SHP77 treated with DMSO at 0.1 percent for 48 hours (cell line): ENCODE measurements at regions not wholly inside any gene's neighbourhood (a gene's known extent, or its start where the extent isn't known, plus 50 kb on each side); places are given as distances from the start of the nearest gene placed in this dataset.
"Not testable (repeated sequence)": the region's sequence is repeated elsewhere in the genome, so short reads cannot be mapped to it uniquely, and the experiment has no call there.

Experiments used
- DNase-seq: peaks from one replicate; lab custom pipeline; 2025; lab: John Stamatoyannopoulos, UW

DNA sequence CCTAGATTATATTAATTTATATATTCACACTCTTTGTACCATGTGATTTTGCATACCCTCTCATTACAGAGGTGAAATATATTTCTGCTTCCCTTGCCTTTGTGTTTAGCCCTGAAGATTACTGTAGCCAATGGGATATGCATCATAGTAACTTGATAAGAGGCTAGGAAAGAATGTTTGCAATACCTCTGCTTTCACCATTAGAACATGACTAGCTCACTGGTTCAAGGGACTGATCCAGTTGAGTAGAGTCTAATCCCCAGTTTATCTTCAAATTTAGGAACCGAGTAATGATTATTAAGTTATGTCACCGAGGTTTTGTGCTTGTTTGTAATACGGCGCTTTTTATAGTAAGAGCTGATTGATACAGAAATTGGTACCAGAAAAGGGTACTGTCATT is 552.6 kb upstream of the GJE1 start:
- no peak for DNase-seq

DNA sequence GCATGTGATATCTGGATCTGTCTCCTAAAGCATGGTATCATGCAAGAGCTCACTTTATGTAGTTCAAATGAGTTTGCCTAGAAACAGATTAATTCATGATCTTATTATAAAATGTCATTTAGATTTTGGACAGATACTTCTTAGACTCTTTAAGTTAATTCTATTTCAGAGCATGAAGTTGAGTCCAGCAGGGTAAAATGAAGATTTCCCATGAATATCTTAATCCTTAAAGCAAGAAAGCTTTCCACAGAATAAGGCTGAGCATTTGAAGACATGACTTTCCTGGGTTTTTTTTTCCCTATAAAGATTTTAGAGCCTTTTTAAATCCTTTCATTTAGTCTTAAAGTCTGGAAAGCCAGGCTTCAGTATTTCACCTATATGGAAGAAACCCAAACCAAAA is 556.0 kb upstream of the GJE1 start:
- DNase-seq = no peak

DNA sequence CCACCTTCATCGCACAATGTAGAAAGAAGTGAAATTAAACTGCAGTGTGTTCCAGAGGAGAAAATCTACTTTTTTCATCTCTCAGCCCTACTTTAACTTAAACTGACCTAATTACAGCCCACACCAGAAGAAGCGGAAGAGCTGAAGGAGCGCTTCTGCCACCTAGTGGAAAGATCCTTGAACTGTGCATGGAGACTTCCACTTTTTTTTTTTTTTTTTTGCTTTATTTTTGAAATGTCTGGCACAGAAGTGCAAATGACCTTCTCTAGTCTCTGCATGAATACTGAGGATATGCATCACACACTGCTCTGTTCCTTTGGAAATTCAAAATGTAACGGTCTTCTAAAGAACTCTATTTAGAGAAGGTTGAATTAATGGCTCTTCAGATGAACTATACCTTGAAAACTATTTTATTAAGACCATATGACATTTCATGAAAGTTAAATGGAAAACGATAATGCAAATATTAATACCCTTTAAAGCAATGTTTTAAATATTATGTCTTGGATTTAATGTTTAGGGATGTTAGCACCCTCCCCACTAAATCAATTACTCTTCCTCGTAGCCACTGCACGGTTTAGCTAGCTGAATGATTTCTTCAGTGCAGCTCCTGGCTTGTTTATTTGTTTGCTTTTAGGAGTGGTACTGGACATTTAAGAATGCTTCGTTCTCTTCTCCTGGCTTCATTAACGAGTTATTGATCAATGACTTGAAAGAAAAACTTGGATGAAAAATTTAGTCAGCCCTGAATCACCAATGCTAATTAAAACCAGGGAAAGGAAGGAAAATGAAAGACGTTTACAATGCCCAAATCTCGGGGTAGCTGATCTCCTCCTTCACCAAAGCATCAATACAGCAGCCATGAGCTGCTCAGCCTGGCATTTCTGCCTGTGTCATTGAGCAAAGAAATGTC is 569.6 kb upstream of the GJE1 start:
- peak; percentile 72 for DNase-seq

DNA sequence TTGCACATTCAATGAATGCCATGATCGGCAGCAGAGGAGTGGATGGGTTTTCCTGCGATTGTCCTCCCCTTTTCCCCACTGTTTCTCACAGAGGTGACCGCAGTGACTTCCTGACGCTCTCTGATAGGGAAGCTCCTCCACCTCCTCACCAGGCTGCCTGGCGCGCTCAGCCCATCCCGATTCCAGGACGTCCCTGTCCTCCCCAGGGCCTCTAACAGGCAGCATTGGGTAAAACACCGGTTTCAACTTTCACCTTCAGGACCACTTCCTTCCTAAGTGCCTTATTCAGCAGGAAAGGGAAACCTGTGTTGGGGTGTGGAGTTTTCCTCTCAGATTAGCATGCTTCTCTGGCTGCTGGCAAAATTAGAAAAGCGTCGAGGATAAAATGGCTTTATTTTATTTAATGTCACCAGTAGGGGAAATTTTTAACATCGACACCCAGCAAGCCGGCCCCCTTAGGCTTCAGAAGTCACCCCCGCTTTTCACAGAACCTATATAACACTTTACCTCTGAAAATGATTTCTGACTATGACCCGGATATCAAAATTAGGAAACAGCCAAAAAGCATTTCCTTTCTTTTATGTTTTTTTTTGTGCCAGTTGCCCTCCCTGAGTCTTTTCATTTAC is 570.4 kb upstream of the GJE1 start:
- DNase-seq = peak; percentile 76

DNA sequence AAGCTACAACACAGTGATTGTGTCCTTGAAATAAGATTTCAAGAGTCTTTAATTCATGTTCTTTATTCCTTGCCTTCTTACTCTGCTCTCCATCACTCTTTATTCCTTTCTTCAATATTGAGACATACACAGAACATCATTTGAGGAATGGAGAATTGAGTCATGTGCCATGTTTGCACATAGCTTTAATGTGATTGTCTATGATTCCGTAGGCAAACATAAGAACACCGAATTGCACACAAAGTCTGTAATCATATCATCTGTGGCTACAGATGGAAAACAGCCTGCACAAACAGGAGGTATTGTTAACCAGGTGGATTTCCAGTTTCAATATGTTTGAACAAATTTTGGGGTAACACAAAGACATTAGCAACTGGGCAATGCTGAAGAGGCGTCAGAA is 571.6 kb upstream of the GJE1 start:
- DNase-seq = peak; percentile 85

DNA sequence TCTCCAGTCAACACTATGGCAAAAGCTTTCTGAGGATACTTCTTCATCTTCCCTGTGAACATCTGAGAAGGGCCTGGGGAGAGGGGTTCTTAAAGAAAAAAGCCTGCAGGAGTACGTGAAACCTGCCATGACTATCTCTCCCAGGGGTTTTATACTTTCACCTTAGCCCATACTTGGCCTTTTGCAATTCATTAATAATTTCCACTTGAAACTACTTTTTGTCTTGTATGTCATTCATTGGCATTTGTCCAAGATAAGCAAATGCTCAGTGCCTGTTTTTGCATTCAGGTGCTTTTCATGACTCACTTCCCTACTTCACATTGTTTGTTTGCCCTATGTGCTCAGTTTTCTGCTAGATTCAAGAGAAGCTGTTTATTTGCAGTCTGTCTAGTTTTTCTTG is 580.3 kb upstream of the GJE1 start:
- DNase-seq = peak; percentile 95

DNA sequence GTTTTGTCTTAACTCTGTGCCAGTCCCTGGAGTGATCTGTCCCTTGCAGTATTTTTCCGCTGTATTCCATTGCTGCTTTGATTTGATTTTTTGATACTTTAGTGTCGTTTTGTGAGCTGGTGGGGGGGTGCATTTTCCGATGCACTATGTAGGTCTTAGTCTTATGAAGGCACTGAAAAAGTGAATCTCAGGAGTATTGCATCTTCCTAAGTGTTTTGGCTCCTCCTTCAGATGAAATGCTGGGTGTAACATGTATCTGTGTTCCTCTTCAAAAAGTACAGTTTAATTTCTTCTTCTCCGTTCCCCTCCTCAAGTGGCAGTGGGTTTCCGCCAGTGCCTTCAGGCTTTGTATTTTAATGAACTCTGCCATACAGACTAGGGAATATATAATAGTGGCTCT is 580.7 kb upstream of the GJE1 start:
- DNase-seq = peak; percentile 52

DNA sequence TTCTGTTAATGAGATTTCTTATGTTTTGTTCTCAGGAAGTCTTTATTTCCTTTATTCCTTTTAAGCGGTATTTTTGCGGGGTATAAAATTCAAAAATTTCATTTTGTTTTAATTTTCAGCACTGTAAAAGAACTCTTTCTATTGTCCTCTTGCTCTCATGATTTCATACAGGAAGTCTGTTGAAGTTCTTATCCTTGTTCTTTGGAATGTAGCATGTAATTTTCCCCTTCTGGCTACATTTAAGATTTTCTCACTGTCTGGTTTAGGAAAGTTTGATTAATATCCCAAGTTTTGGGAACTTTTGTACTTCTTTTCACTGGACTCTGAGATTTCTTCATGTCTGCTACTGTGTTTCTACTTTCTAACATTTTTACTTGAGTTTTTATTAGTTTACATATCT is 581.4 kb upstream of the GJE1 start:
- DNase-seq = no peak

DNA sequence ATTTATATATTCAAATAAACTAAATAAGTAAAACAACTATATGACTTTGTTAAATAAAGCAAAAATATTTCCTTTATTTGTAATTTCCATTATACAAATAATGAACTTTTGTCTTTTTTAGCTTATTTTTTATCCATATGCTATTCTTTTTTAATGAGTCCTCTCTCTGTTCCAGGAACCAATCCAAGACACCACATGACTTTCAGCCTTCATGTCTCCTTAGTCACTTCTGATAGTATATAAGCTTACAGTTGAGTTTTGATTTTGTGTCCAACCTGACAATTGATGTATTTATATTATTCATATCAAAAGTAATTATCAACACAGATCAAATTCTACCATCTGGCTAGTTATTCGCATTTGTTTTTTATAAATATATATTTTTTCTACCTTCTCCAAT is 582.3 kb upstream of the GJE1 start:
- DNase-seq = no peak

DNA sequence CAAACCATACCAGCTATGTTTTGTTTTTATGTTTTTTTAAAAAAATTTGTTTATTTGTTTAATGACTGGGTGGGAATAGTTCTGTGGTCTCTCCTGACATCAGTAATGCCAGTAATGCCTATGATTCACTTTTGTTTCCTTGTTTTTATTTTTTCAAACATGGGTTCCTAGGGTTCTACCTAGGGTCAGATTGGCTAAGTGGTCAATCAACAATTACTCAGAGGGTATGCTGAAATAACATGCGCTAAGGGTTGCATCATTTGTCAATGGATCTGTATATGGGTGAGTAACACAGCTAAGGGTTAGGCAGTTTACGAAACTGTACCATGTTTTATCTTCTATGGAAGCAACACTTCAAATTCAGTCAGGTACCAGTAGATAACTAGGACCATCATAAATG is 583.8 kb upstream of the GJE1 start:
- DNase-seq = no peak

DNA sequence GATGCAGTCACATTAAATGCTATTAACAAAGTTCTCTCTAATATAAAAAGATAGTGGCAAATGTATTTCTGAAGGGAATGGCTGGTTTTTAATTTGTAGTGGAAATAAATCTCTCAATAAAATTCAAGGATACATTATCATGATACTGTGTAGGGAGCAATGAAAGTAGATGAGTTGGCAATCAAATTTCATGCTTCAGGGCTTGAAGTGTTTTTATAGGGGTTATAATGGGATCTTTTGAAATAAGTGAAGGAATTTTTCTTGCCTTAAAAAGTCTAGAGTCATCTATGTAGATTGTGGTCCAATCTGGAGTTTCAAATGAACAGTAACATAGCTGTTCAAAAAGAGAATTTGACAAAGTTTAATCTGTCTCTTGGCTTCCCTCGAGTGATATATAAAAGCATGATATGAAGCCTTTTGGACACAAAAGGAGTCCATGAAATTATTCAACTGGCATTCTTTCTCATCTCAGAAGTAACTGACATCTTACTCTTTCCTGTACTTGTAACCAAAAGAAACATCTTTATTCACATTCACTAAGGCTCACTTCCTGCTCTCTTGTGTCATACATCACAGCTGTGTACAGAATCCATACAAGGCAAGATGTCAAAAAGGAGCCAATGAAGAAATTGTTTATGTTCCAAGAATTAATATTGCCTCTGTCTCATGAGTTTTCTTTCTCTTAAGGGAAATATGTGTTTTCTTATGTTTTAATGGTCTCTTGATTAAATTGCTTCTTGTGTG is 591.0 kb upstream of the GJE1 start:
- no peak for DNase-seq

DNA sequence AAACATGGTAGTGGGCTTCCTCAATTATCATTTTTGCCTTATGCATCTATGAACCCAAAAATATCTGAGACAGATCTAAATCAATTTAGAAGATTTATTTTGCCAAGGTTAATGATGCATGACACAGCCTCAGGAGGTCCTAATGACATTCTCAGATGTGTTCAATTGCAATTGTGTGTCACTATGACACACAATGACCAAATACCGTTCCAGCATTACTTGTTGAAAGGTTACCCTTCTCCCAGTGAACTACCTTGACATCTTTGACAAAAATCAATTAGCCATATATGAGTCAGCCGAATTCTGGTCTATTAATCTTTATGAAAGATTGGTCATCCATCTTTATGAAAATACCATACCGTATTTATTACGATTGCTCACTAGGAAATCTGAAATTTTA is 592.5 kb upstream of the GJE1 start:
- DNase-seq = no peak

DNA sequence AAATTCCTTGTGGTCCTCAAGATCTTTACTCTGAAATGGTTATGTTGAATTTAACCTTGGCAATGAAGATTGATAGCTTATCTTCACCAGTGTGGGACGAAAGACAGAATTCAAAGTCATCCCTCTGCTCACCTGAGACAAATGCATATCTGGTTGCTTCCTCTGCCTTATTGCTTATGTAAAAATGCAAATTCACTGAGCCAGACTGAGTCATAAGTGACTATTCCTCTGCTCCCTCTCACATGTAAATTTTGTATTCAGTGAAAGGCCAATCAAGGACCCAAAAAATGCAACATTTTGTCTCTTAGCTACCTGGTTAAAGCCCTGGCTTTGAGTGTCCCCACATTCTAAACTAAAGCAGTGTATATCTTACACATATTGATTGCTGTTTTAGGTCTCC is 593.1 kb upstream of the GJE1 start:
- DNase-seq = no peak

DNA sequence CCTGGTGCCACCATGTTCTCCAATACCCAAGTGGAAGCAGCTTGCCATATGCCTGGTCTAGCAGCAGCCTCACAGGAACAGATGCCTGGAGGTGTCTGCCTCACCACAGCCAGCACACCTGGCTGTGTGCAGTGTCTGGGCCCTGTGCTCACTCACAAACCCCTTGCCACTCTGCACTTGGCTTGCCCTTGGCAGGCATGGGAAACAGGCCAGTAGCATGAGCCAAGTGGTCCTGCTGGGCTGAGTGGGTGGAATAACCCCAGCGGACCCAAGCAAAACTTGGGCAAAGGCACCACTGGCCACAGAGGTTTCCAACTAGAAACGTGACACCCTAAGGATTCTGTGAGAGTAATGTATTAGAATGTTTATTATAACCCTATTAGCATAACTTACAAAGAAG is 600.5 kb upstream of the GJE1 start:
- DNase-seq = no peak

DNA sequence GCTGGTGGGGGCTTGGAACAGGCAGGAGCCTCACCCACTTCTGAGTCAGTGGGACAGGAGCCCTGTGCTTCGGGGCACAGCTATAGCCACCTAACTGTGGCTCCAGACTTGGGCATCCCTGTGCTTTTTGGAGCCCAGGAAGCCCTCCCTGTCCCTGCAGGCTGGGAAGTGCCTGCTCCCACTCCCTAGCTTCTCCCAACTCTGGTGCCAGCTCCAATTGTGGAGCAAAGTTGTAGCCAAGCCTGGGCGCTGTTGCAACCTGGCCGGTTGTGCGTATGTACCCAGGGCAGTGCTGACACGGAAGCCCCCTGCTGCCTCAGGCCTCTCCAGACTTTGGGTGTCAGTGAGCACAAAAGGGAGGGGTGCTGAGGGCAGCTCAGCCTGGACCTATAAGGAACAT is 601.7 kb upstream of the GJE1 start:
- no peak for DNase-seq

DNA sequence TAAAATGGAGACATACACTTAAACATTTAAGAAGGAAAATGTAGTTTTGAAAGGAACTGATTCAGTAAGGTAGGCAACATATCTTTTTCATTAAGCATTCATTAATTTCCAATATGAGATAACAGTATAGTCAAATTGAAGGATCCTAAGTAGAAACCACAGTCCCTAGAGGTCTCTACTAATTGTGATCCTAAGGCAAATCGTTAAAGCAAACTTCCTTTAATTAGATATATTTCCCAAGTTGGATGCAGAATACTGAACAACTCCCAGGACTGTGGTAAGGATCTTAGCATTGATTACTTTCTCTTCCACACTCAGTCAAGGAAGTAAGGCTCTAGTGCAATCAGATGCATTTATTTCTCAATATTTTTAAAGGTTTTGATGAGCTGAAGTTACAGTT is 604.1 kb upstream of the GJE1 start:
- DNase-seq = no peak

DNA sequence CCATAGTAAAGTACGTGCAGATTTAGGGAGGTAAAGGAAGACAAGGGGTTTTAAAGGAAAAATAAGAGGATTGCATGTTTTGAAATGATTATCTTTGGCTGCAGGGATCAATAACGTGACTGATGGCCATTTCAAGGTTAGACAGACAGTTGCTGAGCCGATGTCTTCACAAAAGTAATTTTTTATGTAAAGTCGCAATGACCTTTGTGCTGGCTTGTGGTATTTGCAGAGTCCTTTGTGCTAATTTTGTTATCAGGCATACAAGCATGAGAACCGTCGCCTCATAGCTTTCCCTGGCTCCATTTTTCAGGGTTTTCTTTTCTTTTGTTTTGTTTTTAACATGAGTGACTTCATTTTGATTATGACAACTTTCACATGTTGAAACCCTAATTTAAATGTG is 605.7 kb upstream of the GJE1 start:
- DNase-seq = no peak

DNA sequence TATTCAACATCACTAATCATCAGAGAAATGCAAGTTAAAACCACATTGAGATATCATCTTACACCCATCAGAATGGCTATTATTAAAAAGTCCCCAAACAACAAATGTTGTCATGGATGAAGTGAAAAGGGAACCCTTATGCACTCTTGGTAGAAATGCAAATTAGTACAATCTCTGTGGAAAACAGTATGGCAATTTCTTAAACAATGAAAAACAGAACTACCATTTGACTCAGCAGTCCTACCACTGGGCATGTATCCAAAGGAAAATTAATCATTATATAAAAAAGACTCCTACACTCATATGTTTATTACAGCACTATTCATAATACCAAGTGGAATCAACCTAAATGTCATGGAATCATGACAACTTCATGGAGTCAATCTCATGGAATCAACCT is 611.3 kb upstream of the GJE1 start:
- DNase-seq = no peak

DNA sequence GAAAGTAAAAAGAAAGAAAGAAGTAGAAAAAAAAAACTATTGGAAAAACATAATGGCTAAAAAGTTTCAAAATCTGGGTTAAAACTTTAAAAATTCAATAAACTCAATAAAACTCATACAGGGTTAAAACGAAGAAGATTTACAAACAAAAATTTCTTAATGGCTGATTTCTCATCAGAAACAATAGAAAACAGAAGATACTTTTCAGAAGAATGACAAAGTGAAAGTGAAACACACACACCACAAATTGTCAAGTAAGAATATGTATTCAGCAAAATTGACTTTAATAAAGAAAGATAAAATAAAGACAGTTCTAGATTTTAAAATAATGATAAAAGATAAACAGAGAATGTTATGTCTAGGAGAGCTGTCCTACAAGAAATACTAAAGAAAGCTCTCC is 618.9 kb upstream of the GJE1 start:
- no peak for DNase-seq

DNA sequence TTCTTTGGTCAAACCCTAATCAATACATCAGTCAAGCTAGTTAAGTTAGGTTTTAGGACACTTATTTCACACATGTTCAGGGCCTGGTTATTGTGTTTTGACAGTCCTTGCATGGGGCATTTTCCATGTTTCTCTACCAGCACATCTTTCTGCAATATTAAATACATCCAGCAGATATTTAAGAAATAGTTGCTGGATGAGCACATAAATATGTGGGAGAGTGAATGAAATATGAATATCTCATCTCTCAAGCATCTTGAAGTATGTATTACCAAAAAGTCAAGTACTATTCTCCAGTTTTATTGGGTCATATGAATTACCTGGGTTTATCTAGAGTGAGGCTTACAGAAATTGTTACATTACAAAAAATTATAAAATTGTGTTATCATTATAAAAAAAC is 621.9 kb upstream of the GJE1 start:
- DNase-seq = no peak

DNA sequence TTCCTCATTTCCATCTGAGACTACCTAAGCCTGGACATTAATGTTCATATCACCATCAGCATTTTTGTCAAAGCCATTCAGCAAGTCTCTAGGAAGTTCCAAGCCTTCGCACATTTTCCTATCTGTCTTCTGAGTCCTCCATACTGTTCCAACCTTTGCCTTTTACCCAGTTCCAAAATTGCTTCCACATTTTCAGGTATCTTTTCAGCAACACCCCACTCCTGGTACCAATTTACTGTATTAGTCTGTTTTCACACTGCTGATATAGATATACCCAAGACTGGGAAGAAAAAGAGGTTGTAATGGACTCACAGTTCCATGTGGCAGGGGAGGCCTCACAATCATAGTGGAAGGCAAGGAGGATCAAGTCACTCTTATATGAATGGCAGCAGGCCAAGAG is 626.7 kb upstream of the GJE1 start:
- not testable (repeated sequence) for DNase-seq

DNA sequence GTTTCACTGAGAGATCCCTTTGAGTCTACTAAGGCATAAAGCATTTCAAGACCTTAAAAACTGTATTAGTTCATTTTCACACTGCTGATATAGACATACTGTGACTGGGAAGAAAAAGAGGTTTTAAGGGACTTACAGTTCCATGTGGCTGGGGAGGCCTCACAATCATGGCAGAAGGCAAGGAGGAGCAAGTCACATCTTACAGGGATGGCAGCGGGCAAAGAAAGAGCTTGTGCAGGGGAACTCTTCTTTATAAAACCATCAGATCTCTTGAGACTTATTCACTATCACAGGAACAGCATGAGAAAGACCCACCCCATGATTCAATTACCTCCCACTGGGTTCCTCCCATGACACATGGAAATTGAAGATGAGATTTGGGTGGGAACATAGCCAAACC is 628.4 kb upstream of the GJE1 start:
- not testable (repeated sequence) for DNase-seq

DNA sequence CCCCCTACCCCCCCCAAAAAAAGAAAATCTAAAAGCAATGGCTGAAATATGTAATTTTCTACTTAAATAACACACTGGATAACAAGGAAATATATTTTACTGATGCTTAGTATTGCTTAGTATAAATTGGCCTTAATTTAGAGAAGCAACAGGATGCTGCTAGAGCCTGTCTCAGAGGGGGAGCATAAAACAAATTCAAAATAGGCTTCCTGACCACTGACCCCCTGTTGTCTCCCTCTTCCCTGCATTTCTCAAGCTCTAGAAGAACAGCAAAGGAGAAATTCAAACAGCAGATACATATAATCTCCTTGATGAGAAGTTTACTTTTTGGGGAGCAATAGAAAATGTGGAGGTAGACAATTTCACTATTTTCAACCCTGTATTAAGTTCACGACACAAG is 631.1 kb upstream of the GJE1 start:
- DNase-seq = no peak
